Fibroblast of skin of left quadriceps (primary cell): ENCODE measurements at regions not wholly inside any gene's neighbourhood (a gene's known extent, or its start where the extent isn't known, plus 50 kb on each side); places are given as distances from the start of the nearest gene placed in this dataset.

Experiments
- DNase-seq, 2 experiments: peaks; one replicate each; pipeline ENCODE4 v3.0.0-alpha.2; 2013; ENCODE audit warnings: low read depth in 2 of 2

- no peak for DNase-seq
Measured at GRCh38 chr12:124162151-124163110, 132.5 kb upstream of the RFLNA start.

- no peak for DNase-seq
Measured at GRCh38 chr12:124165695-124166094, 129.2 kb upstream of the RFLNA start.

- no peak for DNase-seq
Measured at GRCh38 chr12:124167141-124167540, 127.8 kb upstream of the RFLNA start.

GRCh38 chr12:124168016-124168786 is 126.7 kb upstream of the RFLNA start:
- no peak for DNase-seq

GRCh38 chr12:124169577-124170284 is 125.2 kb upstream of the RFLNA start:
- no peak for DNase-seq

- peak in 1 of 2 experiments; percentile 55 for DNase-seq
Measured at GRCh38 chr12:124170760-124171159, 124.1 kb upstream of the RFLNA start.

GRCh38 chr12:124171231-124171979 is 123.5 kb upstream of the RFLNA start:
- peak in 1 of 2 experiments; percentile 32 for DNase-seq

GRCh38 chr12:124172636-124173035 is 122.3 kb upstream of the RFLNA start:
- DNase-seq = peak in 1 of 2 experiments; percentile 20

- no peak for DNase-seq
Measured at GRCh38 chr12:124173692-124174091, 121.2 kb upstream of the RFLNA start.

- no peak for DNase-seq
Measured at GRCh38 chr12:124174451-124175348, 120.2 kb upstream of the RFLNA start.

- no peak for DNase-seq
Measured at GRCh38 chr12:124175704-124176103, 119.2 kb upstream of the RFLNA start.

- DNase-seq = no peak
Measured at GRCh38 chr12:124177276-124177950, 117.5 kb upstream of the RFLNA start.

- no peak for DNase-seq
Measured at GRCh38 chr12:124177951-124178316, 117.0 kb upstream of the RFLNA start.

- no peak for DNase-seq
Measured at GRCh38 chr12:124179936-124180607, 114.8 kb upstream of the RFLNA start.

GRCh38 chr12:124183172-124183571 is 111.7 kb upstream of the RFLNA start:
- no peak for DNase-seq

GRCh38 chr12:124184456-124184855 is 110.4 kb upstream of the RFLNA start:
- DNase-seq = no peak

GRCh38 chr12:124185971-124186686 is 108.8 kb upstream of the RFLNA start:
- no peak for DNase-seq

- no peak for DNase-seq
Measured at GRCh38 chr12:124188084-124188483, 106.8 kb upstream of the RFLNA start.
